Kidney epithelial cell (primary cell): ENCODE measurements at regions not wholly inside any gene's neighbourhood (a gene's known extent, or its start where the extent isn't known, plus 50 kb on each side); places are given as distances from the start of the nearest gene placed in this dataset.

Source experiments
- DNase-seq: peaks from one replicate; pipeline ENCODE4 v3.0.0-alpha.2; 2010; ENCODE audit warnings: low read depth
- H3K27me3 ChIP-seq: 2 replicates; pipeline ENCODE4 v1.6.0; 2011; ENCODE audit warnings: low read length; ENCODE audit not compliant: control insufficient read depth, insufficient read depth
- H3K36me3 ChIP-seq: 2 replicates; pipeline ENCODE4 v1.5.1; 2011; ENCODE audit warnings: low read length; ENCODE audit not compliant: control insufficient read depth, insufficient read depth
- H3K4me3 ChIP-seq: 2 replicates; pipeline ENCODE4 v1.5.1; 2011; ENCODE audit warnings: low read depth, mild to moderate bottlenecking, control low read depth, low read length
- TF ChIP-seq, protein P1 (sequence below): IDR thresholded peaks from 2 replicates; pipeline ENCODE4 v1.5.1; 2011; ENCODE audit warnings: mild to moderate bottlenecking, moderate library complexity, low read length, control low read depth, inconsistent platforms; ENCODE audit not compliant: insufficient read depth, poor library complexity, severe bottlenecking

DNA sequence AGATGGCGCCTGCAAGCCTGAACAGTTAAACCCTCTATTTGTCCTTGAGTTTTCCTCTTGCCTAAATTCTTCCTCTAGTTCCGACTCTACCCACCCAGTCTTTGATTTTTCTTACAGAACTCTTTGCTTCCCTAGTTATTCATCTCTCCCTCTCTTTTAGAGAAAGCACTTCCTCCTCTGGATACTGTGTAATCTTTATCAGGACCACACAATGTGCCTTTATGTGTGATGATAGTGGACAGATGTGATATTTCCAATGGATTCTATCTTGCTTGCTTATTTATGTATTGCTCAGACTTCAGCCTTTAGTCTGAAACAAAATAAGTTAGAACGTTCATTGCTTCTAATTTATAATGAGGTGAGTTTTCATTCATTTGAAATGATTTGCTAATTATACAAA is 79.5 kb upstream of the CAV2 start:
- Histone ChIP-seq H3K27me3 (no peaks in the 10 kb centered on the region), H3K4me3 (no peak overlapping the region), H3K36me3 (no peaks in the 10 kb centered on the region)
- TF ChIP-seq, protein P1, sequence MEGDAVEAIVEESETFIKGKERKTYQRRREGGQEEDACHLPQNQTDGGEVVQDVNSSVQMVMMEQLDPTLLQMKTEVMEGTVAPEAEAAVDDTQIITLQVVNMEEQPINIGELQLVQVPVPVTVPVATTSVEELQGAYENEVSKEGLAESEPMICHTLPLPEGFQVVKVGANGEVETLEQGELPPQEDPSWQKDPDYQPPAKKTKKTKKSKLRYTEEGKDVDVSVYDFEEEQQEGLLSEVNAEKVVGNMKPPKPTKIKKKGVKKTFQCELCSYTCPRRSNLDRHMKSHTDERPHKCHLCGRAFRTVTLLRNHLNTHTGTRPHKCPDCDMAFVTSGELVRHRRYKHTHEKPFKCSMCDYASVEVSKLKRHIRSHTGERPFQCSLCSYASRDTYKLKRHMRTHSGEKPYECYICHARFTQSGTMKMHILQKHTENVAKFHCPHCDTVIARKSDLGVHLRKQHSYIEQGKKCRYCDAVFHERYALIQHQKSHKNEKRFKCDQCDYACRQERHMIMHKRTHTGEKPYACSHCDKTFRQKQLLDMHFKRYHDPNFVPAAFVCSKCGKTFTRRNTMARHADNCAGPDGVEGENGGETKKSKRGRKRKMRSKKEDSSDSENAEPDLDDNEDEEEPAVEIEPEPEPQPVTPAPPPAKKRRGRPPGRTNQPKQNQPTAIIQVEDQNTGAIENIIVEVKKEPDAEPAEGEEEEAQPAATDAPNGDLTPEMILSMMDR: no peak
- DNase-seq: no peak

DNA sequence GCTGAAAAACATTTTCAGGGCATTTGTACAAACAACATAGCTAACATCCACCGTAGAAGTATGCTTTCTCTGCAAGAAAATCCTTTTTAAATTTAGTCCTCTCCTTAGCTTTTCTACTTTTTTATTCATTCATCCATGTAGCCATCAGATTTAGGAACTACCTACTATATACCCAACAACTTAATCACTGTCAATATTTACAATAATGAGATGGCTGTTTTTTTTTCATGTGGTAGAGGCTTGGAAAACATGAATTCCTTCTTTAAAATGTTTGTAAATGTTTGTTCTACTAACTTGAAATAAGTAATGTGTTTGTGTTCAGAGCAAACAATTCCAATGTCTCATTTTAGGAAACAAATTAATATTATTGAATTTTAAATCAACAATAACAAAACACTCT is 78.2 kb upstream of the CAV2 start:
- DNase-seq: no peak
- TF ChIP-seq, protein P1: no peak
- H3K27me3 ChIP-seq: no peaks in the 10 kb centered on the region
- no peak overlapping the region for H3K4me3 ChIP-seq
- no peaks in the 10 kb centered on the region for H3K36me3 ChIP-seq

DNA sequence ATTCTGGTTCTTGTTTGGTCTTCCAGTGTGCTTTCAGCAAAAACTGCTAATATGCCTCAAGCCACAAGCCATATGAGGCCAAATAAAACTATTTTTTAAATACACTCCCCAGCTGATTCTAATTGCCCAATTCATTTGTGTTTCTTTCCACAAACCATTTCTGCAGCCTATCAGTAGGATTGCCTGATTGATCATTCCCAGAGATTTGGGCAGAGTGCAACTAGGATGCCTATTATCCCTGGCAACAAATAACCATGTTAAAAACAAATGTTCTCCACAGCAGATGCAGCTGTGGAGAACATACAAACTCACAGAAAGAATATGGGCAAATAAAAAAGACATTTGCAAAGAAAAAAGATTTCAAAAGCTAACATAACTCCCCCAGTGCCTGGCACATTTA is 76.9 kb upstream of the CAV2 start:
- no peak overlapping the region for H3K4me3 ChIP-seq
- H3K27me3 ChIP-seq: no peaks in the 10 kb centered on the region
- TF ChIP-seq, protein P1: no peak
- no peaks in the 10 kb centered on the region for H3K36me3 ChIP-seq
- no peak for DNase-seq

DNA sequence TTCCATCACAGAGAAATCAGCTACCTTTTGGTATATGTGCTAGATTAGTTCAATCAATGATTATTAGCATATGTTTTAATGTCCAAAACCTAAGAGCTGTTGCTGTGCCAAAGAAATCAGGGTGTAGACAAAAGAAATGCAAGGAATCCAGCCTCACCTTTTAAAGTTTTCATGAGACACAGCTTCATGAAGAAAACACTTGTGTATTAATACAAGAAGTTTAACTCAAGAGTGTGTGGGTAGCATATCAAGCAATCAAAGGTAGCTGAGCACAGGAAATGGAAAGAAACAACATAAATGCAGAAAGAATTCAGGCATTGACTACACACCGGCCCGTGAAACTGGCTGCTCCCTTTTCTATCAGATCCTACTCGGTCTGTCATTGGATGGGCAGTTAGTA is 76.0 kb upstream of the CAV2 start:
- DNase-seq: no peak
- TF ChIP-seq, protein P1: no peak

DNA sequence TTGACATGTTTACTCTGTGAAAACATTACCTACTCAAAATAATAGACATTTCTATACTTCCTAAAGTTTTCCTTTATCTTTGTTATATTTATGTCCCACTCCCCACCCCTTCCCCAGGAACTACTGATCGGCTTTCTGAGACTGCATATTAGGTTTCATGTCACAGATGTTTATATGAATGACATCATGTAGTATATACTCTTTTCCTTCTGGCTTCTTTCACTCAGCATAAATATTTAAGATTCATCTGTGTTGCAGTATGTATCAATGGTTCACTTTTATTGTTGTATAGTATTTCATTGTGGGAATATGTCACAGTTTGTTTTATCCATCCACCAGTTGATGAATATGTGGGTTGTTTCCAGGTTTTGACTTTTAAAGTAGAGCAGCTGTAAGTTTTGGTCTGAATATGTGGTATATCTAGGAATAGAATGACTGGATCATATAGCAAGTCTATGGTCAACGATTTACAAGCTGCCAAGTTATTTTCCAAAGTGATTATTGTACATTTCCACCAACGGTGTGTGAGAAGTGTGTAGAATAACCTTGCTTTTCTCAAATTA is 73.8 kb upstream of the CAV2 start:
- no peaks in the 10 kb centered on the region for H3K36me3 ChIP-seq
- H3K27me3 ChIP-seq: no peaks in the 10 kb centered on the region
- no peak overlapping the region for H3K4me3 ChIP-seq
- TF ChIP-seq, protein P1: no peak
- DNase-seq: no peak

More for the DNA sequence above, 76.0 kb upstream of the CAV2 start:
- H3K4me3 ChIP-seq: no peak overlapping the region
- no peaks in the 10 kb centered on the region for H3K36me3 ChIP-seq
- no peaks in the 10 kb centered on the region for H3K27me3 ChIP-seq

DNA sequence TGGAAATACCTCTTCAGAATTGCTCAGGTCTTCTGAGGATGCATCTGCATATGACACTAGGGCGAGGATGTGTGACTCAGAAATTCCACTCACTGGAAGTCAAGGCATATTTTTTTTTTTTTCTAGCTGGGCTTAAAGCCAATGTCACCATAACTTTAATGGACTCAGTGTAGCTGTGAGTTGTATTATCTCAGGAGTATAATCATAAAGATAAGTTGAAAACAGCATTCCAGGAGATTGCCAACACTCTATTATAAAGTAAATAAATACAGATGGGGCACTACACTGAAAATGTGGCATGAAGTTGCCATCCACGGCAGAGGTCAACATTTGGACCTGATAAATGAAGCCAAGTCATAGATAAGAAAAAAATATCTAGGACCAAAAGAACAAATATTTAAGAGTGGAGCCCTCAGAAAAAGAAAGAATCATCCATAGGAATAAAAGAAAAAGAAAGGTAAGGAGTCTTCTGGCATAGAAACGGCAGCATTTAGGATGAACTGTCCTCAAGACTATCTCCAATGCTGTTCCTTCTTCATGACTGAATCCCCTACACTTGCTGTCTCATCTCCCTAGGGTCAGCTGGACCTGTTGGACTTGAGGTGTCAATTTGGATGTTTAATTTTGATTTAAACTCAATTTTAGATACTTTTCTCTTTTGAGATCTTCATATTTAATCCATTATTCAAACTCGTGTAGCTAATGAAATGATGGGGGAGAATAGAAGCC is 72.9 kb upstream of the CAV2 start:
- H3K4me3 ChIP-seq: no peak overlapping the region
- DNase-seq: peak; percentile 60
- no peaks in the 10 kb centered on the region for H3K27me3 ChIP-seq
- TF ChIP-seq, protein P1: no peak
- H3K36me3 ChIP-seq: no peaks in the 10 kb centered on the region
